SK-N-MC (cell line): ENCODE measurements at regions not wholly inside any gene's neighbourhood (a gene's known extent, or its start where the extent isn't known, plus 50 kb on each side); places are given as distances from the start of the nearest gene placed in this dataset.
"Not testable (repeated sequence)": the region's sequence is repeated elsewhere in the genome, so short reads cannot be mapped to it uniquely, and the experiment has no call there.

Experiments
- DNase-seq: peaks from one replicate; pipeline ENCODE4 v3.0.0-alpha.2; 2011; ENCODE audit warnings: low read depth, low spot score
- H3K27ac ChIP-seq: fragments of 200-600 bp; sonication (generic); 2 replicates; pipeline ENCODE4 v1.5.1; 2016; ENCODE audit warnings: mixed run types
- H3K36me3 ChIP-seq: fragments of 200-600 bp; sonication (generic); 2 replicates; pipeline ENCODE4 v1.6.1; 2017; ENCODE audit warnings: antibody characterized with exemption, low read length, mixed read lengths; ENCODE audit not compliant: insufficient read depth
- H3K4me3 ChIP-seq: fragments of 200-600 bp; sonication (generic); 2 replicates; pipeline ENCODE4 v1.5.1; 2016
- H3K9ac ChIP-seq: fragments of 200-600 bp; sonication (generic); 2 replicates; pipeline ENCODE4 v1.8.0; 2017; ENCODE audit warnings: mixed run types, mixed read lengths; ENCODE audit not compliant: insufficient read length
- H3K9me3 ChIP-seq: fragments of 200-600 bp; sonication (generic); 2 replicates; pipeline ENCODE4 v1.6.1; 2017; ENCODE audit warnings: low read depth, mild to moderate bottlenecking, antibody characterized with exemption, low read length, moderate library complexity, mixed read lengths
- EZH2 ChIP-seq: fragments of 200-600 bp; sonication (generic); IDR thresholded peaks from one replicate; pipeline ENCODE4 v1.6.1; 2017; ENCODE audit warnings: antibody characterized with exemption
- FOXP2 ChIP-seq: optimal IDR thresholded peaks from 2 replicates; pipeline ENCODE3; 2011; ENCODE audit warnings: mild to moderate bottlenecking, moderate library complexity; ENCODE audit not compliant: insufficient read depth; ENCODE audit errors: extremely low read length, control extremely low read depth
- POLR2AphosphoS5 ChIP-seq: IDR thresholded peaks from 2 replicates; pipeline ENCODE4 v1.6.1; 2012; ENCODE audit warnings: mild to moderate bottlenecking, low read depth, low read length, borderline replicate concordance

DNA sequence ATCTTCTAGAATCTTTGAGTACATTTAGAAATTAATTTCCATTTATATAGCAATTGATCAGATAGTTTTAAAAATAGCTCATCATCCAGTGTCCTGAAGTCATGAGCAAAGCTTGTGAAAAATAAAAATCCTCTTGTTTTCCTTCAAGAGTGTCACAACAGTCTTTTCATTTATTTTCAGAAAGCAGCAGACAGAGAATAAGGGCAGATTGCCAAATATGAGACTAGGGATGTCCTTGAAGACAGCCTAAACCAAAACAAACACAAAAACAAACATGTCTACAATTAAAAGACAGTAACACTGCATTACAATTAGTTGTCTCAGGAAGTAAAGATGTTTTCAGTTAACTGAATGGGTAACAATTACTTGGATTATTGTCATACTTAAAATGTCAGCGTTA lies 682.8 kb downstream of the TFAP2A start:
- Histone ChIP-seq H3K36me3 (no peaks in the 10 kb centered on the region), H3K9ac (peak overlapping the region; percentile 13), H3K27ac (no peak overlapping the region), H3K4me3 (no peak overlapping the region), H3K9me3 (no peaks in the 10 kb centered on the region)
- DNase-seq, result no peak
- TF ChIP-seq POLR2AphosphoS5, result no peak
- TF ChIP-seq FOXP2, result no peak
- TF ChIP-seq EZH2, result no peak

DNA sequence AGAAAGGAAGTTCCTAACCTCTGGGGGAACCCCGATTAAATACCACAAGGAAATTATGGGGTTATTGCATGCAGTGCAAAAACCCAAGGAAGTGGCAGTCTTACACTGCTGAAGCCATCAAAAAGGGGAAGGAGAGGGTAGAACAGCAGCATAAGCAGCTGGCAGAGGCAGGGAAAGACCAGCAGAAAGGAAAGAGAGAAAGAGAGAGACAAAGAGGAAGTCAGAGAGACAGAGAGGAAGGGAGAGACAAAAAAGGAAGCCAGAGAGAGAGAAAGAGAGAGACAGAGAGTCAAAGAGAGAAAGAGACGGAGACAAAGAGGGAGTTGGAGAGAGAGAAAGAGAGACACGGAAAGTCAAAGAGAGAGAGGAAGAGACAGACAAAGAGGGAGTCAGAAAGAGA lies 689.1 kb downstream of the TFAP2A start:
- H3K9me3 ChIP-seq, H3K9ac ChIP-seq: not testable (repeated sequence)

DNA sequence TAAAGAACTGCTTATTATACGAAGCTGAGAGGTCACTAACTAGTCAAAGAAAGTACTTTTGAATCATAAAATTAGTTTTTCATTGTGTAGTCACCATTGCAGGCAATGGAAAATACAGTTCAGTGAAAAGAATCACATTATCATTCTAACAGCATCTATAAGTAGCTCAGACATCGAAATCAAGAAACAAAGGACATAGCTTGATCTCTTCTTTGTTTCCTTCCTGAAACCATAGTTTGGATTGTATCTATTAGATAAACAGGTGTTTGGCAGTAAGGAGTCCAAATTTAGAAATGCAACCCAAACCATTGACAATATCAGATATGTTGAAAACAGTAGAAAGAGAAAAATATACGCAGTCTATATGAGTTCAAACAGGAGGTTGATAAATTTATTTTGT lies 697.3 kb downstream of the TFAP2A start:
- H3K9me3 ChIP-seq, result no peaks in the 10 kb centered on the region
- no peak for TF ChIP-seq EZH2
- TF ChIP-seq FOXP2, result no peak
- TF ChIP-seq POLR2AphosphoS5, result no peak

More for the DNA sequence above, 689.1 kb downstream of the TFAP2A start:
- H3K27ac ChIP-seq, DNase-seq, H3K4me3 ChIP-seq, H3K36me3 ChIP-seq: not testable (repeated sequence)

DNA sequence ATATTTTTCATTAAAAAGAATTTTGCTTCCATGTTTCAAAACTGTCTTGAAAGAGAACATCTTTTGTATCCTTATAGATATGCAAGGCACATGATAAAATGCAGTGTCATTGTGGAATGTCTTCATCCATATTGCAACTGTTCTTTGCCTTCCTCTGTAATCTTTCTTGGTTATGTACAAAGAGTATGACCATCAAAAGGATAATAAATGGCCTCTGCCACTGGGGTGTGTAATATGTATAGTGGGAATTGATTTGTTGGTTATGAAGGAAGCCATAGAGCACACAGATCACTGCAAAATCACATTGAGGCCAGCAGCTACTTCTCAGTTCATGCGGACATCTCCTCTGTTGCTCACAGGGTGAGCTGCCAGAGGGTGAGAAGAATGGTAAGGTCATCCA lies 703.5 kb downstream of the TFAP2A start:
- Histone ChIP-seq H3K4me3 (no peak overlapping the region), H3K9ac (no peak overlapping the region), H3K27ac (0 out of 2 replicates have a peak overlapping the region, but pooled peaks have one; percentile 28), H3K36me3 (no peaks in the 10 kb centered on the region), H3K9me3 (no peaks in the 10 kb centered on the region)
- DNase-seq, result no peak
- no peak for TF ChIP-seq POLR2AphosphoS5
- TF ChIP-seq EZH2, result no peak
- TF ChIP-seq FOXP2, result no peak

More for the DNA sequence above, 697.3 kb downstream of the TFAP2A start:
- Histone ChIP-seq H3K4me3 (no peak overlapping the region), H3K27ac (no peak overlapping the region), H3K36me3 (no peaks in the 10 kb centered on the region), H3K9ac (no peak overlapping the region)
- DNase-seq, result no peak

DNA sequence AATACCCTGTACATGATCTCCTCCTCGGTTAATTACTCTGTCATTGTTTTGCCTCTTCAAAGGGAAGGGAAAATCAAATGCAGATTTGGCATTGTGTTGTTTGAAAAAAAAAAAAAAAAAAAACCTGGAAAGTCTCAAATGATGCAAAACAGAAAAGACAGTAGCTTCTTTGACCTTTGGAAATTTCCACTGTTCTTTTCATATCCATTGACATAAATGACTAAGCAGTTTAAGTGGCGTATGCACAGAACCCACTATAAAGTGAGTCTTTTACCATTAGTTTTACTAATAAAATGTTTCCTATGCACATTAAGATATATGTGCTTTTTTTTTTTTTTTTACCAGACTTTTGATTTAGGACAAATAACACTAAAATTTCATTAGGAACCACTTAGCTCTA lies 704.3 kb downstream of the TFAP2A start:
- Histone ChIP-seq H3K4me3 (no peak overlapping the region), H3K27ac (no peak overlapping the region), H3K9me3 (no peaks in the 10 kb centered on the region), H3K9ac (no peak overlapping the region), H3K36me3 (no peaks in the 10 kb centered on the region)
- DNase-seq, result no peak
- TF ChIP-seq POLR2AphosphoS5, result no peak
- no peak for TF ChIP-seq FOXP2
- TF ChIP-seq EZH2, result no peak

DNA sequence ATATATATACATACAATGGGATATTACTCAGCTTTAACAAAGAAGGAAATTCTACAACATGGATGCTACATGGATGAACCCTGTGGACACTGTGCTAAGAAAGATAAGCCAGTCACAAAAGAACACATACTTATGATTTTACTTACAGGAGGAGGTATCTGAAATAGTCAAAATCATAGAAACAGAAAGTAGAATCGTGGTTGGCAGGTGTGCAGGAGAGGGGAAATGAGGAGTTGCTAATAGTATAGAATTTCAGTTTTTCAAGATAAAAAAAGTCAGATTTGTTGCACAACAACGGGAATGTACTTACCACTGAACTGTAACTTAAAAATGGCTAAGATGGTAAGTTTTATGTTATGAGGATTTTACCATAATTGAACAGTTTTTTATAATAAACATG lies 706.3 kb downstream of the TFAP2A start:
- no peak overlapping the region for H3K9ac ChIP-seq
- DNase-seq, result no peak
- no peaks in the 10 kb centered on the region for H3K9me3 ChIP-seq
- TF ChIP-seq FOXP2 (no peak), EZH2 (no peak), POLR2AphosphoS5 (no peak)
- no peak overlapping the region for H3K27ac ChIP-seq
- no peaks in the 10 kb centered on the region for H3K36me3 ChIP-seq
- no peak overlapping the region for H3K4me3 ChIP-seq

DNA sequence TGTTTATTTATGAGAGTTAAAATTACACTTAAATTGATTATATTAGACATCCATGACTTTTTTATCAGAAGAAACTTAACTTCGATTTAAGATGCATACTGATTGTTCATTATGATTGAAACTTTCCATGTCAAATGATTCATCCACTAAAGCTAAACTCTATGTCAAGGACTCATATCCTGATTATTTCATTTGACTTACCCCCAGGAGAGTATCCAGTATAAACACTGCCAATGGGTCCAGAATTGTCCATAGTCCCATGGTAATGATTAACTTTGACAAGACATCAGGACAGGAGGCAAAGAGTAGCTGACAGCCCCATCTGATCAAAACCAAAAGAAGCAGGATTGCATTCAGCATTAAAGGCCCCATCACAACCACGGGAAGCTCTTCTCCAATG lies 709.9 kb downstream of the TFAP2A start:
- Histone ChIP-seq H3K9ac (no peak overlapping the region), H3K4me3 (no peak overlapping the region), H3K9me3 (no peaks in the 10 kb centered on the region), H3K27ac (no peak overlapping the region), H3K36me3 (no peaks in the 10 kb centered on the region)
- no peak for DNase-seq
- TF ChIP-seq FOXP2 (no peak), EZH2 (no peak), POLR2AphosphoS5 (no peak)

DNA sequence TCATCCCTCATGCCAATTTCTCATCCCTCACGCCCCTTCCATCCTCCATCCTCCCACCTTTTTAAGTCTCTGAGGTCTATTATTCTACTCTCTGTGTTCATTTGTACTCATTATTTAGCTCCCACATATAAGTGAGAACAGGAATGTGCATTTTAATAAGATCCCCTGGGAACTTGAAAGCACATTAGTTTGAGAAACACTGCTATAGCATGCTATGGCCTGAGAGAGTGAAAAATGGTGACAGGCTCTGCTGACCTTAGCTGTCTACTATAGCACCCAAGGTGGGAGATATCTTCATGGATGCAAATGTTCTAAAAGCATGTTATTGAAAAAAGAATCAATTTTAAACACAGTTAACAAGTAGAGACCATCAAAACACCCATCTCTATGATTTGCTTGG lies 712.0 kb downstream of the TFAP2A start:
- TF ChIP-seq FOXP2 (no peak), EZH2 (no peak), POLR2AphosphoS5 (no peak)
- no peaks in the 10 kb centered on the region for H3K36me3 ChIP-seq
- no peaks in the 10 kb centered on the region for H3K9me3 ChIP-seq
- no peak overlapping the region for H3K9ac ChIP-seq
- DNase-seq, result no peak
- no peak overlapping the region for H3K4me3 ChIP-seq
- H3K27ac ChIP-seq, result no peak overlapping the region

DNA sequence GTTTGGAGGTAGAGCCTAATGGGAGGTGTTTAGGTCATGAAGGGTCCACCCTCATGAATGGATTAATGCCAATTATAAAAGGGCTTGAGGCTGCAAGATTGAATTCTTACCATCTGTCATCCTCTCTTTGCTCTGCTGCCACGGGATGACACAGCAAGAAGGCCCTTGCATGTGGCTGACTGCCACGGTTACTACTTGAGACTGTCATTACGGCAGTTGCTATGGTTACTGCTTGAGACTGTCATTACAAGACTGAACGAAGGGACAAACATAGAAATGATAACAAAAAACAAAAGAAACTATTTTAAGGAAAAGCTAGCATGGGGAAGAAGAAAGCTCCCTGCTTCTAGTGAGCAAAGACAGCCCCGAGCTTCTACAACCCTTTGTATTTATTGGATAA lies 715.0 kb downstream of the TFAP2A start:
- H3K9ac ChIP-seq, result no peak overlapping the region
- H3K4me3 ChIP-seq, result no peak overlapping the region
- H3K27ac ChIP-seq, result no peak overlapping the region
- DNase-seq, result no peak
- H3K36me3 ChIP-seq, result no peaks in the 10 kb centered on the region
- H3K9me3 ChIP-seq, result no peaks in the 10 kb centered on the region
- TF ChIP-seq FOXP2 (no peak), POLR2AphosphoS5 (no peak), EZH2 (no peak)
